CD14-positive monocyte (primary cell): ENCODE measurements at regions not wholly inside any gene's neighbourhood (a gene's known extent, or its start where the extent isn't known, plus 50 kb on each side); places are given as distances from the start of the nearest gene placed in this dataset.

Experiments used
- DNase-seq, 3 donors: peaks; one replicate each; pipeline ENCODE4 v3.0.0-alpha.2; 2011 to 2022
- H2AFZ ChIP-seq: 2 replicates; pipeline ENCODE4 v1.6.0; 2012; ENCODE audit warnings: mild to moderate bottlenecking, low read depth, low read length, inconsistent platforms; ENCODE audit not compliant: insufficient read depth, poor library complexity, severe bottlenecking
- H3K27ac ChIP-seq, 2 donors: 1 replicate in 1 of 2; 2 replicates in 1 of 2; pipeline ENCODE4 v1.5.1; 2012 to 2013; ENCODE audit warnings: low read length in 2 of 2, control low read depth in 1 of 2, inconsistent platforms in 1 of 2, low read depth in 1 of 2, mild to moderate bottlenecking in 1 of 2
- H3K27me3 ChIP-seq, 2 donors: one replicate each; pipeline versions ENCODE4 v1.6.0 to v1.6.1; 2011 to 2013; ENCODE audit warnings: low read length in 2 of 2; ENCODE audit not compliant: control insufficient read depth in 2 of 2, insufficient read depth in 2 of 2
- H3K36me3 ChIP-seq, 2 donors: replicated peaks in 1 of 2; 1 replicate in 1 of 2; 2 replicates in 1 of 2; pipeline versions ENCODE4 v1.5.1 to v1.6.1; 2012 to 2013; ENCODE audit warnings: low read length in 2 of 2, control low read depth in 1 of 2, inconsistent platforms in 1 of 2, mild to moderate bottlenecking in 1 of 2; ENCODE audit not compliant: insufficient read depth in 2 of 2, control insufficient read depth in 1 of 2
- H3K4me1 ChIP-seq, 2 donors: 1 replicate in 1 of 2; 2 replicates in 1 of 2; pipeline versions ENCODE4 v1.5.1 to v1.6.1; 2012 to 2013; ENCODE audit warnings: low read length in 2 of 2, control low read depth in 1 of 2, inconsistent platforms in 1 of 2, mild to moderate bottlenecking in 1 of 2, moderate library complexity in 1 of 2; ENCODE audit not compliant: insufficient read depth in 2 of 2, control insufficient read depth in 1 of 2
- H3K4me2 ChIP-seq: replicated peaks from 2 replicates; pipeline ENCODE3; 2012; ENCODE audit warnings: low read length, moderate library complexity, mild to moderate bottlenecking; ENCODE audit not compliant: poor library complexity, severe bottlenecking; ENCODE audit errors: extremely low read depth
- H3K4me3 ChIP-seq, 3 experiments: fragments of 200-600 bp in 1 of 3; sonication (generic) in 1 of 3; replicated peaks in 1 of 3; 1 replicate in 2 of 3; 2 replicates in 1 of 3; pipeline ENCODE4 v1.5.1; 2011 to 2013; ENCODE audit warnings: low read length in 3 of 3, mild to moderate bottlenecking in 3 of 3, control low read depth in 2 of 3, low read depth in 2 of 3, inconsistent platforms in 1 of 3, moderate library complexity in 1 of 3
- H3K79me2 ChIP-seq: 2 replicates; pipeline ENCODE4 v1.6.0; 2012; ENCODE audit warnings: mild to moderate bottlenecking, control low read depth, inconsistent platforms, low read length, moderate library complexity; ENCODE audit not compliant: insufficient read depth
- H3K9ac ChIP-seq: 2 replicates; pipeline ENCODE4 v1.6.0; 2017; ENCODE audit warnings: low read length, mild to moderate bottlenecking; ENCODE audit not compliant: insufficient read depth, poor library complexity, severe bottlenecking
- H3K9me3 ChIP-seq, 2 donors: replicated peaks in 1 of 2; 1 replicate in 1 of 2; 2 replicates in 1 of 2; pipeline versions ENCODE4 v1.5.1 to v1.6.1; 2012 to 2013; ENCODE audit warnings: low read length in 2 of 2, control low read depth in 1 of 2; ENCODE audit not compliant: control insufficient read depth in 1 of 2, insufficient read depth in 1 of 2
- H4K20me1 ChIP-seq: 2 replicates; pipeline ENCODE4 v1.6.0; 2012; ENCODE audit warnings: mild to moderate bottlenecking, low read length, control low read depth, moderate library complexity; ENCODE audit not compliant: insufficient read depth
- H3K27ac Mint-ChIP-seq, 7 donors: one replicate each; pipeline ENCODE4 v1.8.0; 2020; ENCODE audit warnings: mild to moderate bottlenecking in 7 of 7, mixed read lengths in 7 of 7, moderate library complexity in 6 of 7, inconsistent platforms in 2 of 7
- H3K27me3 Mint-ChIP-seq, 3 donors: one replicate each; pipeline ENCODE4 v1.8.0; 2021 to 2022; ENCODE audit warnings: low read depth in 3 of 3, mild to moderate bottlenecking in 3 of 3, mixed read lengths in 3 of 3, moderate library complexity in 3 of 3, inconsistent platforms in 1 of 3
- H3K36me3 Mint-ChIP-seq, 2 donors: one replicate each; pipeline ENCODE4 v1.8.0; 2020; ENCODE audit warnings: mixed read lengths in 2 of 2, inconsistent platforms in 1 of 2, mild to moderate bottlenecking in 1 of 2
- H3K4me1 Mint-ChIP-seq: one replicate; pipeline ENCODE4 v1.8.0; 2020; ENCODE audit warnings: mild to moderate bottlenecking, mixed read lengths
- H3K4me3 Mint-ChIP-seq, 2 donors: one replicate each; pipeline ENCODE4 v1.8.0; 2020; ENCODE audit warnings: mild to moderate bottlenecking in 2 of 2, mixed read lengths in 2 of 2, moderate library complexity in 1 of 2
- H3K9me3 Mint-ChIP-seq, 7 donors: one replicate each; pipeline ENCODE4 v1.8.0; 2020 to 2022; ENCODE audit warnings: mixed read lengths in 7 of 7, mild to moderate bottlenecking in 6 of 7, moderate library complexity in 6 of 7, inconsistent platforms in 2 of 7
- CTCF ChIP-seq: fragments of 200-600 bp; IDR thresholded peaks from one replicate; pipeline ENCODE4 v1.8.0; 2022; ENCODE audit warnings: antibody characterized with exemption, mild to moderate bottlenecking
- WGBS: methylation state at CpG from one replicate; pipeline ENCODE4 v1.1.5; 2013; ENCODE audit warnings: missing lambda C conversion rate; ENCODE audit not compliant: insufficient coverage; 5-methylcytosine and 5-hydroxymethylcytosine counted together
- intact Hi-C, 2 donors: fragments of 100-400 bp; cut with micrococcal nuclease; formaldehyde crosslinking; loops; one replicate each; pipeline versions ENCODE4 v1.15.0 to v1.15.1; 2023

GRCh38 chr7:17019106-17019505 lies 137.3 kb upstream of the AGR3 start:
- Histone ChIP-seq H3K4me2 (no peak overlapping the region), H3K4me3 (no peak overlapping the region), H2AFZ (no peak overlapping the region), H3K36me3 (no peaks in the 10 kb centered on the region), H3K4me1 (no peaks in the 10 kb centered on the region), H3K79me2 (no peaks in the 10 kb centered on the region), H3K27me3 (no peaks in the 10 kb centered on the region), H4K20me1 (no peaks in the 10 kb centered on the region), H3K9me3 (no peaks in the 10 kb centered on the region), H3K27ac (no peak overlapping the region), H3K9ac (no peak overlapping the region)
- Mint-ChIP-seq H3K4me3 (no peak overlapping the region), H3K27ac (no peak overlapping the region), H3K36me3 (no peaks in the 10 kb centered on the region), H3K27me3 (no peaks in the 10 kb centered on the region), H3K9me3 (peaks cover 0 to 2% (median 0%) of the 10 kb centered on the region in 7 donors), H3K4me1 (peaks cover 2% of the 10 kb centered on the region)
- DNase-seq = no peak
- no peak for TF ChIP-seq CTCF
- intact Hi-C loops = no loop called here
- no CpG with 5 or more reads among the region's 2 CpGs for WGBS

- H4K20me1 ChIP-seq = no peaks in the 10 kb centered on the region
- no peaks in the 10 kb centered on the region for H3K9me3 ChIP-seq
- peaks cover 0 to 2% (median 0%) of the 10 kb centered on the region in 7 donors for H3K9me3 Mint-ChIP-seq
- H3K9ac ChIP-seq = no peak overlapping the region
- H2AFZ ChIP-seq = no peak overlapping the region
- H3K79me2 ChIP-seq = no peaks in the 10 kb centered on the region
- TF ChIP-seq CTCF = no peak
- H3K27me3 Mint-ChIP-seq = no peaks in the 10 kb centered on the region
- intact Hi-C loops = no loop called here
- H3K27ac Mint-ChIP-seq = no peak overlapping the region
- H3K4me1 ChIP-seq = no peaks in the 10 kb centered on the region
- no peak overlapping the region for H3K27ac ChIP-seq
- no peak overlapping the region for H3K4me2 ChIP-seq
- H3K4me3 Mint-ChIP-seq = no peak overlapping the region
- no peak for DNase-seq
- no peak overlapping the region for H3K4me3 ChIP-seq
- no peaks in the 10 kb centered on the region for H3K36me3 ChIP-seq
- H3K27me3 ChIP-seq = no peaks in the 10 kb centered on the region
- peaks cover 2% of the 10 kb centered on the region for H3K4me1 Mint-ChIP-seq
- H3K36me3 Mint-ChIP-seq = no peaks in the 10 kb centered on the region
- WGBS = no CpG with 5 or more reads among the region's 1 CpG
These were observed 138.5 kb upstream of the AGR3 start for GRCh38 chr7:17020250-17020649.
